H1 (cell line): ENCODE measurements at regions not wholly inside any gene's neighbourhood (a gene's known extent, or its start where the extent isn't known, plus 50 kb on each side); places are given as distances from the start of the nearest gene placed in this dataset.

ENCODE experiments used
- CTCF ChIA-PET: fragments of 300-600 bp; sonication (Branson Sonifier 250); formaldehyde crosslinking; loops from one replicate; lab custom pipeline; 2021; ENCODE audit not compliant: partially characterized antibody; lab: Charles Lee
- POLR2A ChIA-PET: fragments of 300-600 bp; sonication (Branson Sonifier 250); formaldehyde crosslinking; loops from one replicate; lab custom pipeline; 2021; ENCODE audit warnings: inconsistent platforms; ENCODE audit not compliant: partially characterized antibody; lab: Charles Lee
- DNase-seq, 2 experiments: peaks; one replicate each; pipeline versions ENCODE4 v3.0.0 to v3.0.0-alpha.2; 2010 to 2022; ENCODE audit warnings: low spot score in 2 of 2, low read depth in 1 of 2, mixed read lengths in 1 of 2
- FAIRE-seq: peaks from 2 replicates; lab custom pipeline; 2011; peaks lifted over from hg19 to GRCh38; lab: Jason Lieb, UNC
- H2AFZ ChIP-seq: 2 replicates; pipeline ENCODE4 v1.8.1; 2012; ENCODE audit warnings: low read length, inconsistent platforms
- H2AK5ac ChIP-seq: 2 replicates; pipeline ENCODE4 v1.6.1; 2013; ENCODE audit warnings: low read depth, low read length
- H2BK120ac ChIP-seq: replicated peaks from 2 replicates; pipeline ENCODE3; 2013; ENCODE audit warnings: low read depth, low read length, inconsistent platforms
- H2BK12ac ChIP-seq: 2 replicates; pipeline ENCODE4 v1.6.1; 2013; ENCODE audit warnings: low read depth, low read length
- H2BK15ac ChIP-seq: 2 replicates; pipeline ENCODE4 v1.6.1; 2013; ENCODE audit warnings: low read length
- H2BK20ac ChIP-seq: 2 replicates; pipeline ENCODE4 v1.6.1; 2013; ENCODE audit warnings: low read length
- H2BK5ac ChIP-seq: 2 replicates; pipeline ENCODE4 v1.6.1; 2013; ENCODE audit warnings: low read depth, low read length
- H3K14ac ChIP-seq: 2 replicates; pipeline ENCODE4 v1.6.1; 2013; ENCODE audit warnings: inconsistent platforms; ENCODE audit not compliant: insufficient read length
- H3K18ac ChIP-seq: 2 replicates; pipeline ENCODE4 v1.6.1; 2013; ENCODE audit warnings: low read length; ENCODE audit errors: extremely low read depth
- H3K23ac ChIP-seq: 2 replicates; pipeline ENCODE4 v1.6.1; 2013; ENCODE audit warnings: inconsistent platforms; ENCODE audit not compliant: insufficient read length
- H3K23me2 ChIP-seq: 2 replicates; pipeline ENCODE4 v1.6.1; 2013; ENCODE audit warnings: low read depth, low read length
- H3K27ac ChIP-seq: 2 replicates; pipeline ENCODE4 v1.6.1; 2011; ENCODE audit warnings: low read depth, low read length, inconsistent platforms
- H3K27me3 ChIP-seq, 4 experiments: replicated peaks in 1 of 4; 1 replicate in 1 of 4; 2 replicates in 3 of 4; pipeline versions ENCODE4 v1.6.1 to v1.8.1; 2011 to 2013; ENCODE audit warnings: low read length in 3 of 4, mild to moderate bottlenecking in 3 of 4, inconsistent platforms in 2 of 4, mixed read lengths in 2 of 4, moderate library complexity in 1 of 4; ENCODE audit not compliant: control insufficient read depth in 3 of 4, insufficient read depth in 3 of 4; ENCODE audit errors: extremely low read depth in 1 of 4
- H3K36me3 ChIP-seq, 4 experiments: 2 replicates each; pipeline versions ENCODE4 v1.6.1 to v1.8.1; 2011 to 2013; ENCODE audit warnings: mild to moderate bottlenecking in 4 of 4, low read length in 3 of 4, moderate library complexity in 2 of 4, control low read depth in 1 of 4, inconsistent platforms in 1 of 4; ENCODE audit not compliant: insufficient read depth in 4 of 4, control insufficient read depth in 2 of 4
- H3K4ac ChIP-seq: replicated peaks from 2 replicates; pipeline ENCODE3; 2013; ENCODE audit warnings: low read length, low read depth, mixed read lengths, inconsistent platforms; ENCODE audit not compliant: insufficient read length
- H3K4me1 ChIP-seq, 4 experiments: replicated peaks in 1 of 4; 1 replicate in 1 of 4; 2 replicates in 3 of 4; pipeline versions ENCODE4 v1.6.1 to v1.8.1; 2011 to 2013; ENCODE audit warnings: low read length in 3 of 4, inconsistent platforms in 2 of 4, mixed read lengths in 1 of 4; ENCODE audit not compliant: insufficient read depth in 4 of 4, control insufficient read depth in 3 of 4
- H3K4me2 ChIP-seq, 2 experiments: 2 replicates each; pipeline versions ENCODE4 v1.6.1 to v1.8.1; 2011 to 2013; ENCODE audit warnings: low read depth in 2 of 2, low read length in 2 of 2, control low read depth in 1 of 2, inconsistent platforms in 1 of 2, mild to moderate bottlenecking in 1 of 2; ENCODE audit not compliant: insufficient read depth in 1 of 2
- H3K4me3 ChIP-seq, 4 experiments: fragments of 200-600, 300-600 bp in 1 of 4; sonication (generic), shearing (Covaris generic), sonication (Bioruptor Twin) in 1 of 4; 2 replicates each; pipeline versions ENCODE4 v1.5.1 to v1.8.1; 2011 to 2016; ENCODE audit warnings: low read length in 4 of 4, low read depth in 3 of 4, control low read depth in 2 of 4, inconsistent platforms in 2 of 4, mild to moderate bottlenecking in 2 of 4, mixed read lengths in 1 of 4, moderate library complexity in 1 of 4; ENCODE audit not compliant: insufficient read depth in 2 of 4; ENCODE audit errors: extremely low read depth in 1 of 4
- H3K56ac ChIP-seq: replicated peaks from 2 replicates; pipeline ENCODE3; 2013; ENCODE audit warnings: low read depth, mild to moderate bottlenecking, mixed read lengths, low read length, inconsistent platforms; ENCODE audit not compliant: insufficient read length
- H3K79me1 ChIP-seq: 2 replicates; pipeline ENCODE4 v1.6.1; 2013; ENCODE audit warnings: low read depth, low read length, control low read depth
- H3K79me2 ChIP-seq, 2 experiments: 2 replicates each; pipeline versions ENCODE4 v1.6.1 to v1.8.1; 2012 to 2013; ENCODE audit warnings: low read length in 2 of 2, mild to moderate bottlenecking in 2 of 2, inconsistent platforms in 1 of 2; ENCODE audit not compliant: insufficient read depth in 2 of 2, control insufficient read depth in 1 of 2
- H3K9ac ChIP-seq, 4 experiments: replicated peaks in 1 of 4; 1 replicate in 1 of 4; 2 replicates in 3 of 4; pipeline versions ENCODE4 v1.6.1 to v1.8.1; 2011 to 2013; ENCODE audit warnings: low read depth in 3 of 4, low read length in 3 of 4, control low read depth in 2 of 4, mild to moderate bottlenecking in 2 of 4, moderate library complexity in 2 of 4, inconsistent platforms in 1 of 4; ENCODE audit errors: extremely low read depth in 1 of 4
- H3K9me3 ChIP-seq, 2 experiments: 2 replicates each; pipeline versions ENCODE4 v1.6.1 to v1.8.1; 2012 to 2013; ENCODE audit warnings: mild to moderate bottlenecking in 2 of 2, moderate library complexity in 2 of 2, control low read depth in 1 of 2, inconsistent platforms in 1 of 2, low read depth in 1 of 2, low read length in 1 of 2, mixed read lengths in 1 of 2; ENCODE audit not compliant: insufficient read depth in 2 of 2
- H4K20me1 ChIP-seq, 2 experiments: replicated peaks in 1 of 2; 2 replicates each; pipeline versions ENCODE3 to v1.8.1; 2011 to 2013; ENCODE audit warnings: inconsistent platforms in 2 of 2, low read length in 2 of 2, mild to moderate bottlenecking in 1 of 2; ENCODE audit not compliant: insufficient read depth in 2 of 2, control insufficient read depth in 1 of 2
- H4K5ac ChIP-seq: 2 replicates; pipeline ENCODE4 v1.6.1; 2013; ENCODE audit warnings: low read length, low read depth, mixed read lengths, inconsistent platforms; ENCODE audit not compliant: insufficient read length
- H4K8ac ChIP-seq: 2 replicates; pipeline ENCODE4 v1.8.0; 2013; ENCODE audit warnings: mild to moderate bottlenecking, moderate library complexity, low read length, inconsistent platforms; ENCODE audit not compliant: insufficient read depth; ENCODE audit errors: extremely low read depth
- H4K91ac ChIP-seq: replicated peaks from 2 replicates; pipeline ENCODE3; 2013; ENCODE audit warnings: low read length, mixed read lengths, inconsistent platforms; ENCODE audit not compliant: insufficient read length
- CBX5 ChIP-seq: fragments of 300-800, 300-1000 bp; sonication (generic); IDR thresholded peaks from 2 replicates; pipeline ENCODE4 v1.7.1; 2016; ENCODE audit warnings: antibody characterized with exemption, low read length, low read depth
- CBX8 ChIP-seq: fragments of 300-800, 300-1000 bp; sonication (generic); IDR thresholded peaks from 2 replicates; pipeline ENCODE4 v1.7.1; 2016; ENCODE audit warnings: low read depth, low read length, borderline replicate concordance
- CEBPB ChIP-seq: IDR thresholded peaks from 2 replicates; pipeline ENCODE4 v1.6.1; 2012; ENCODE audit warnings: low read depth, low read length
- CHD2 ChIP-seq: IDR thresholded peaks from 2 replicates; pipeline ENCODE4 v1.6.1; 2012; ENCODE audit warnings: low read length, improper control_type of control experiment
- EGR1 ChIP-seq: IDR thresholded peaks from 2 replicates; pipeline ENCODE4 v1.6.1; 2011; ENCODE audit warnings: low read depth, low read length, borderline replicate concordance
- EZH2 ChIP-seq: fragments of 200-600 bp; sonication (generic); IDR thresholded peaks from 2 replicates; pipeline ENCODE4 v1.7.1; 2012; ENCODE audit warnings: low read depth, mild to moderate bottlenecking, moderate library complexity, low read length, inconsistent platforms; ENCODE audit not compliant: severe bottlenecking
- FOSL1 ChIP-seq: IDR thresholded peaks from 2 replicates; pipeline ENCODE4 v1.6.1; 2011; ENCODE audit warnings: mild to moderate bottlenecking, low read depth, low read length, moderate library complexity; ENCODE audit not compliant: insufficient read depth
- JUN ChIP-seq: IDR thresholded peaks from 2 replicates; pipeline ENCODE4 v1.6.1; 2011; ENCODE audit warnings: low read depth, mild to moderate bottlenecking, improper control_type of control experiment, low read length
- RAD21 ChIP-seq, 2 experiments: IDR thresholded peaks in 1 of 2; conservative IDR thresholded peaks in 1 of 2; 2 replicates each; pipeline ENCODE4 v1.6.1; 2011; ENCODE audit warnings: low read depth in 2 of 2, low read length in 2 of 2, improper control_type of control experiment in 1 of 2, inconsistent platforms in 1 of 2, mild to moderate bottlenecking in 1 of 2, moderate library complexity in 1 of 2
- RFX5 ChIP-seq: IDR thresholded peaks from 2 replicates; pipeline ENCODE4 v1.6.1; 2011; ENCODE audit warnings: low read depth, low read length, improper control_type of control experiment, borderline replicate concordance
- RXRA ChIP-seq: IDR thresholded peaks from 2 replicates; pipeline ENCODE4 v1.6.1; 2011; ENCODE audit warnings: low read depth, mild to moderate bottlenecking, low read length, moderate library complexity; ENCODE audit not compliant: insufficient read depth
- SIRT6 ChIP-seq: IDR thresholded peaks from one replicate; pipeline ENCODE4 v1.7.1; 2012; ENCODE audit warnings: low read length, inconsistent platforms
- SP2 ChIP-seq: IDR thresholded peaks from 2 replicates; pipeline ENCODE4 v1.6.1; 2012; ENCODE audit warnings: mild to moderate bottlenecking, low read length, inconsistent platforms
- SUZ12 ChIP-seq: fragments of 200-600 bp; sonication (generic); IDR thresholded peaks from 2 replicates; pipeline ENCODE4 v1.6.1; 2012; ENCODE audit warnings: mild to moderate bottlenecking, inconsistent platforms, low read length, moderate library complexity, mixed read lengths
- WGBS, 2 experiments: shearing (Covaris generic) in 1 of 2; methylation state at CpG; one replicate each; pipeline versions ENCODE4 v1.1.6 to v1.1.7; 2013 to 2015; ENCODE audit warnings: low lambda C conversion rate in 2 of 2, mixed read lengths in 2 of 2, inconsistent platforms in 1 of 2, low coverage in 1 of 2, missing lambda C conversion rate in 1 of 2; ENCODE audit not compliant: insufficient replicate concordance in 2 of 2, insufficient coverage in 1 of 2, insufficient read length in 1 of 2; ENCODE audit errors: extremely low coverage in 1 of 2, missing lambda C conversion rate in 1 of 2; 5-methylcytosine and 5-hydroxymethylcytosine counted together
- TF ChIP-seq, protein P1 (sequence below): IDR thresholded peaks from 2 replicates; pipeline ENCODE4 v1.6.1; 2012; ENCODE audit warnings: inconsistent platforms

- Histone ChIP-seq H4K5ac (no peak overlapping the region), H2BK12ac (no peak overlapping the region), H2BK120ac (no peak overlapping the region), H3K23me2 (no peaks in the 10 kb centered on the region), H3K79me1 (no peaks in the 10 kb centered on the region), H4K91ac (no peak overlapping the region), H4K8ac (no peak overlapping the region), H2BK20ac (no peak overlapping the region), H4K20me1 (no peaks in the 10 kb centered on the region), H3K27ac (no peak overlapping the region), H3K56ac (no peak overlapping the region), H3K23ac (no peak overlapping the region), H3K9me3 (no peaks in the 10 kb centered on the region), H3K4me3 (no peak overlapping the region), H3K27me3 (no peaks in the 10 kb centered on the region), H3K9ac (no peak overlapping the region), H2AFZ (no peak overlapping the region), H3K4me1 (no peaks in the 10 kb centered on the region), H3K14ac (no peak overlapping the region), H3K36me3 (no peaks in the 10 kb centered on the region), H2AK5ac (no peak overlapping the region), H3K18ac (no peak overlapping the region), H3K4ac (no peak overlapping the region), H3K4me2 (no peak overlapping the region), H3K79me2 (no peaks in the 10 kb centered on the region), H2BK15ac (no peak overlapping the region), H2BK5ac (no peak overlapping the region)
- no peak for DNase-seq
- no peak for FAIRE-seq
- 87% methylated on average over 1 of the region's 1 CpG; no CpG with 5 or more reads in 1 of the 2 experiments for WGBS, 2 experiments
- ChIA-PET POLR2A (no interaction called here), CTCF (no interaction called here)
- TF ChIP-seq CHD2 (no peak), EGR1 (no peak), EZH2 (no peak), SP2 (no peak), CEBPB (no peak), RXRA (no peak), JUN (no peak), RAD21 (IDR thresholded peaks at IDR 0.05 in 1 of 2, conservative IDR thresholded peaks at IDR 0.05 in 1 of 2; ENCODE audit: low read depth in 2 of 2, low read length in 2 of 2) (no peak), FOSL1 (no peak), SUZ12 (no peak), CBX5 (no peak), SIRT6 (no peak), CBX8 (no peak), RFX5 (no peak)
- TF ChIP-seq, protein P1, sequence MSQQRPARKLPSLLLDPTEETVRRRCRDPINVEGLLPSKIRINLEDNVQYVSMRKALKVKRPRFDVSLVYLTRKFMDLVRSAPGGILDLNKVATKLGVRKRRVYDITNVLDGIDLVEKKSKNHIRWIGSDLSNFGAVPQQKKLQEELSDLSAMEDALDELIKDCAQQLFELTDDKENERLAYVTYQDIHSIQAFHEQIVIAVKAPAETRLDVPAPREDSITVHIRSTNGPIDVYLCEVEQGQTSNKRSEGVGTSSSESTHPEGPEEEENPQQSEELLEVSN: no peak
Measured at GRCh38 chr16:63553980-63554379, 1517.7 kb upstream of the CDH8 start.
